ENCODE measurements at regions not wholly inside any gene's neighbourhood (a gene's known extent, or its start where the extent isn't known, plus 50 kb on each side); places are given as distances from the start of the nearest gene placed in this dataset.

DNA sequence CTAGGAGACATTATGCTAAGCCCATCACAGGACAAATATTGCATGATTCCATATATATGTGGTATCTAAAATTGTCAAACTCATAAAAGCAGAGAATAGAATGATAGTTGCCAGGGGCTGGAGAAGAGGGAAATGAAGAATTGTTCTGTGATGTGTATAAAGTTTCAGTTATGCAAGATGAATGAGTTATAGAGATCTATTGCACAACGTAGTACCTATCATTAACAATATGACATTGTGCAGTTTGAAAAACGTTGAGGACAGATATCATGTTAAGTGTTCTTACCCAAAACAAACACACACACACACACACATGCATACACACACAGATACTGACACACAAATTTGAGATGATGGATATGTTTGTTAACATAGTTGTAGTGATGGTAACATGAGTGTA is 871.6 kb upstream of the GOT2 start:
- TF ChIP-seq EZH2 (IDR thresholded peaks at IDR 0.05; ENCODE audit: borderline replicate concordance, low read length), result no peak
- TF ChIP-seq, protein P1, sequence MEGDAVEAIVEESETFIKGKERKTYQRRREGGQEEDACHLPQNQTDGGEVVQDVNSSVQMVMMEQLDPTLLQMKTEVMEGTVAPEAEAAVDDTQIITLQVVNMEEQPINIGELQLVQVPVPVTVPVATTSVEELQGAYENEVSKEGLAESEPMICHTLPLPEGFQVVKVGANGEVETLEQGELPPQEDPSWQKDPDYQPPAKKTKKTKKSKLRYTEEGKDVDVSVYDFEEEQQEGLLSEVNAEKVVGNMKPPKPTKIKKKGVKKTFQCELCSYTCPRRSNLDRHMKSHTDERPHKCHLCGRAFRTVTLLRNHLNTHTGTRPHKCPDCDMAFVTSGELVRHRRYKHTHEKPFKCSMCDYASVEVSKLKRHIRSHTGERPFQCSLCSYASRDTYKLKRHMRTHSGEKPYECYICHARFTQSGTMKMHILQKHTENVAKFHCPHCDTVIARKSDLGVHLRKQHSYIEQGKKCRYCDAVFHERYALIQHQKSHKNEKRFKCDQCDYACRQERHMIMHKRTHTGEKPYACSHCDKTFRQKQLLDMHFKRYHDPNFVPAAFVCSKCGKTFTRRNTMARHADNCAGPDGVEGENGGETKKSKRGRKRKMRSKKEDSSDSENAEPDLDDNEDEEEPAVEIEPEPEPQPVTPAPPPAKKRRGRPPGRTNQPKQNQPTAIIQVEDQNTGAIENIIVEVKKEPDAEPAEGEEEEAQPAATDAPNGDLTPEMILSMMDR (conservative IDR thresholded peaks at IDR 0.05 in 1 of 2, IDR thresholded peaks at IDR 0.05 in 1 of 2; ENCODE audit: extremely low read depth in 1 of 2, insufficient read depth in 1 of 2, low read depth in 1 of 2, low read length in 2 of 2), result no peak
